Stomach (tissue), 8 donors: ENCODE measurements at regions not wholly inside any gene's neighbourhood (a gene's known extent, or its start where the extent isn't known, plus 50 kb on each side); places are given as distances from the start of the nearest gene placed in this dataset.

ENCODE experiments used
- DNase-seq, 2 donors: peaks; one replicate each; pipeline versions ENCODE4 v3.0.0 to v3.0.0-alpha.2; 2013 to 2019
- H3K27ac ChIP-seq, 5 donors: fragments of 200-600 bp in 4 of 5; sonication (generic) in 4 of 5; one replicate each; pipeline ENCODE4 v1.5.1; 2013 to 2019; ENCODE audit warnings: mild to moderate bottlenecking in 1 of 5, moderate library complexity in 1 of 5
- H3K27me3 ChIP-seq, 3 donors: fragments of 200-600 bp; sonication (generic); one replicate each; pipeline ENCODE4 v1.5.1; 2017 to 2019; ENCODE audit warnings: mixed run types in 1 of 3
- H3K36me3 ChIP-seq, 4 donors: fragments of 200-600 bp; sonication (generic); 1 replicate in 3 of 4; 2 replicates in 1 of 4; pipeline ENCODE4 v1.5.1; 2016 to 2019
- H3K4me1 ChIP-seq, 4 donors: fragments of 200-600 bp; sonication (generic); one replicate each; pipeline ENCODE4 v1.5.1; 2016 to 2019
- H3K4me3 ChIP-seq, 4 donors: fragments of 200-600 bp; sonication (generic) in 3 of 4; one replicate each; pipeline ENCODE4 v1.5.1; 2016 to 2019; ENCODE audit warnings: mild to moderate bottlenecking in 1 of 4
- H3K9me3 ChIP-seq, 4 donors: fragments of 200-600 bp; sonication (generic); one replicate each; pipeline ENCODE4 v1.5.1; 2016 to 2019
- EP300 ChIP-seq: sonication (generic); formaldehyde crosslinking; IDR thresholded peaks from one replicate; pipeline ENCODE4 v1.6.1; 2017; ENCODE audit warnings: antibody characterized with exemption
- POLR2A ChIP-seq, 4 donors: fragments of 450-650 bp; IDR thresholded peaks; one replicate each; pipeline ENCODE4 v1.6.1; 2016; ENCODE audit warnings: antibody characterized with exemption in 4 of 4, control low read depth in 2 of 4, mild to moderate bottlenecking in 1 of 4, moderate library complexity in 1 of 4
- POLR2AphosphoS5 ChIP-seq, 3 donors: sonication (generic); formaldehyde crosslinking; IDR thresholded peaks; one replicate each; pipeline ENCODE4 v1.6.1; 2016; ENCODE audit warnings: antibody characterized with exemption in 3 of 3
- WGBS, 5 donors: extraction: QIAGEN DNeasy Blood & Tissue Kit in 3 of 5; methylation state at CpG; one replicate each; pipeline versions ENCODE4 v1.1.5 to v1.1.7; 2013 to 2018; 5-methylcytosine and 5-hydroxymethylcytosine counted together
- intact Hi-C: fragments of 100-400 bp; cut with DNase I; formaldehyde crosslinking; loops from one replicate; pipeline ENCODE4 v1.15.1; 2023; ENCODE audit warnings: low total_unique reads
- TF ChIP-seq, protein P1 (sequence below), 7 experiments: fragments of 450-650 bp in 4 of 7; fragments of 200-600 bp in 3 of 7; sonication (generic) in 3 of 7; IDR thresholded peaks; one replicate each; pipeline ENCODE4 v1.5.1; 2016 to 2019; ENCODE audit warnings: antibody characterized with exemption in 7 of 7, control low read depth in 2 of 7, mild to moderate bottlenecking in 1 of 7
- donor health status: healthy with polysubstance abuse.
- donor health status: Bipolar disorder and iron deficiency.
- donor health status: healthy.

DNA sequence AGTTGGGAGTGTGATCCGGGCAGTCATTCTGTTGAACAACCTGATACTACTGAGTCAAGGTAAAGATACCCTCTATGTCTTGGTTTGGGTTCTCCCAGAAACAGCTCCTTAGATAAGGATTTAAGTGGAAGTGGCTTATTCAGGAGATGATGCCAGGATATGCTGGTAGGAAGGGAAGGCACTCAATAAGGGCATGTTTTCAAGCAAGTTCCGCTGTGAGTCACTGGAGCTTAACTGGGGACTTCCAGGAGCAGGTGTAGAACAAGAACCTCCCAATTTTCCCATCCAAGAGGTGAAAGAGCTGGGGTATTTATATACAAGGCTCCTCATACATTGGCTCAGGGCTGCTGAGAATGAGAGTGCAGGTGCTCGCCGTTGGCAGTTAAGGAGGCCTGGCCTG, 218.6 kb downstream of the AKAP7 start:
- TF ChIP-seq POLR2AphosphoS5 (IDR thresholded peaks at IDR 0.05) (no peak), POLR2A (IDR thresholded peaks at IDR 0.05) (no peak), EP300 (no peak)
- TF ChIP-seq, protein P1, sequence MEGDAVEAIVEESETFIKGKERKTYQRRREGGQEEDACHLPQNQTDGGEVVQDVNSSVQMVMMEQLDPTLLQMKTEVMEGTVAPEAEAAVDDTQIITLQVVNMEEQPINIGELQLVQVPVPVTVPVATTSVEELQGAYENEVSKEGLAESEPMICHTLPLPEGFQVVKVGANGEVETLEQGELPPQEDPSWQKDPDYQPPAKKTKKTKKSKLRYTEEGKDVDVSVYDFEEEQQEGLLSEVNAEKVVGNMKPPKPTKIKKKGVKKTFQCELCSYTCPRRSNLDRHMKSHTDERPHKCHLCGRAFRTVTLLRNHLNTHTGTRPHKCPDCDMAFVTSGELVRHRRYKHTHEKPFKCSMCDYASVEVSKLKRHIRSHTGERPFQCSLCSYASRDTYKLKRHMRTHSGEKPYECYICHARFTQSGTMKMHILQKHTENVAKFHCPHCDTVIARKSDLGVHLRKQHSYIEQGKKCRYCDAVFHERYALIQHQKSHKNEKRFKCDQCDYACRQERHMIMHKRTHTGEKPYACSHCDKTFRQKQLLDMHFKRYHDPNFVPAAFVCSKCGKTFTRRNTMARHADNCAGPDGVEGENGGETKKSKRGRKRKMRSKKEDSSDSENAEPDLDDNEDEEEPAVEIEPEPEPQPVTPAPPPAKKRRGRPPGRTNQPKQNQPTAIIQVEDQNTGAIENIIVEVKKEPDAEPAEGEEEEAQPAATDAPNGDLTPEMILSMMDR (IDR thresholded peaks at IDR 0.05), result no peak
- H3K4me1 ChIP-seq, result no peaks in the 10 kb centered on the region
- WGBS, 5 donors, result 95 to 100% (median 98%) methylated on average over 4 of the region's 4 CpGs
- no peaks in the 10 kb centered on the region for H3K9me3 ChIP-seq
- no peaks in the 10 kb centered on the region for H3K36me3 ChIP-seq
- intact Hi-C loops, result no loop called here
- no peaks in the 10 kb centered on the region for H3K27me3 ChIP-seq
- no peak overlapping the region for H3K27ac ChIP-seq
- DNase-seq, result no peak
- no peak overlapping the region for H3K4me3 ChIP-seq

DNA sequence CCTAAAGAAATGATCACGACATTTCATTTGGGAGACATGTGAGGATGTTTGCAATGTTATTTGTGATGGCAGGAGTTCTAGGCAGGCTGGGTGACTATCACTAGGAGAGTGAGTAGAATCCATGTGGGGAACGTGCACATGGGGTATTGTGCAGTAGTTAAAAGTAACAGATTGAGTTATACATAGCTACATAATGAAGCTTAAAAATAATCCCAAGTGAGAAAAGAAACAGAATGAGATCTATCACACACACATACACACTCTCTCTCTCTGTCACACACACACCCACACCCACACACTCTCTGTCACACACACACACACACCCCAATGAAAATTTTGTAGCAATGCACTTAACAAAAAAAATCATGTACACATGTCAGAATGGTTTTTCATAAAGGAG, 218.7 kb upstream of the ARG1 start:
- 88 to 97% (median 96%) methylated on average over 2 of the region's 2 CpGs for WGBS, 5 donors
- Histone ChIP-seq H3K4me3 (no peak overlapping the region), H3K27ac (no peak overlapping the region), H3K36me3 (no peaks in the 10 kb centered on the region), H3K27me3 (no peaks in the 10 kb centered on the region), H3K9me3 (no peaks in the 10 kb centered on the region), H3K4me1 (no peaks in the 10 kb centered on the region)
- no peak for DNase-seq
- intact Hi-C loops, result no loop called here
- TF ChIP-seq EP300 (no peak), POLR2A (IDR thresholded peaks at IDR 0.05) (no peak)

DNA sequence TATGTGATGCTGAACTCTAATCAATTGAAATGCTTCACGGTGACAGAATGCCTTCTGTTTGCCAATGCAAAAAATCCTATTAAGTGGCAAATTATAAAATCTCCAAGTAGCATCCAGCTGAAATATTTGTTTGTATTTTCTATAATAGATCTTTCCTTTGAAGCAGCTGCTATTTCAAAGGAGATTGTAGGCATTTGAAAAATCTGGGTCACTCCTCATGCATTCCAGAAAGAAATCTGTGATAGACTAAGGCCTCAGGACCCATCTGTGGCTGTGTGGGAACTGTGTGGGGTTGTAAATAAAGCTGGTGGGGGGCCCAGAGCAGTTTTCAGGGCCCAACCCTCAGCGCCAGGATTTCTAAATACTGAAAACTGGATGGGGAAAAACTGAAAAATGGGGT, 216.9 kb upstream of the ARG1 start:
- TF ChIP-seq POLR2A (IDR thresholded peaks at IDR 0.05) (no peak), POLR2AphosphoS5 (IDR thresholded peaks at IDR 0.05) (no peak), EP300 (no peak)
- TF ChIP-seq, protein P1 (IDR thresholded peaks at IDR 0.05), result no peak
- Histone ChIP-seq H3K4me1 (no peaks in the 10 kb centered on the region), H3K27me3 (no peaks in the 10 kb centered on the region), H3K27ac (no peak overlapping the region), H3K36me3 (no peaks in the 10 kb centered on the region), H3K4me3 (no peak overlapping the region), H3K9me3 (no peaks in the 10 kb centered on the region)
- intact Hi-C loops, result no loop called here
- no peak for DNase-seq
- 58 to 64% (median 62%) methylated on average over 2 of the region's 2 CpGs for WGBS, 5 donors

DNA sequence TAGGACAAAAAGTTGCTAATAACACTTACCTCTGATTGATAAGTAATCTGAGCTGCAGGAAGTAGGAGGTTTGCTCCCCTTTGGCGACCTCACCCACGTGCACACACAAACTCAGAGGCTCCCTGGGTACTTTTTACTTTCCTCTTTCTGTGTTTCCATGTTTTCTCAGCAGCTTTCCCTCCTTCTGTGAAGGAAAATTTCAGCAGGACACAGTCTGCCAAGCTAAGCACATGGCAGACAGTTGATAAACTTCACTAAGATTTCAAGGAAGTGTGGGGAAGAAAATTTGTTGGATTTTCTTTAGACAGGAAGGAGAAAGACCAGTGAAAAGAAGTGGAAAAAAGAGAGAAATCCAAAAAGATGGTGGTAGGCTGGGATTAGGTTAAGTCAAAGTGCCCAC, 215.5 kb upstream of the ARG1 start:
- Histone ChIP-seq H3K9me3 (no peaks in the 10 kb centered on the region), H3K27ac (no peak overlapping the region), H3K27me3 (no peaks in the 10 kb centered on the region), H3K4me1 (no peaks in the 10 kb centered on the region), H3K36me3 (no peaks in the 10 kb centered on the region), H3K4me3 (no peak overlapping the region)
- TF ChIP-seq EP300 (no peak), POLR2AphosphoS5 (IDR thresholded peaks at IDR 0.05) (no peak), POLR2A (IDR thresholded peaks at IDR 0.05) (no peak)
- TF ChIP-seq, protein P1 (IDR thresholded peaks at IDR 0.05), result no peak
- intact Hi-C loops, result no loop called here
- WGBS, 5 donors, result 31 to 64% (median 45%) methylated on average over 2 of the region's 2 CpGs
- DNase-seq, result no peak

- intact Hi-C loops, result no loop called here
- H3K36me3 ChIP-seq, result no peaks in the 10 kb centered on the region
- TF ChIP-seq, protein P1 (IDR thresholded peaks at IDR 0.05), result no peak
- TF ChIP-seq EP300, result no peak
- no peak for TF ChIP-seq POLR2AphosphoS5 (IDR thresholded peaks at IDR 0.05)
- TF ChIP-seq POLR2A (IDR thresholded peaks at IDR 0.05), result no peak
- no peaks in the 10 kb centered on the region for H3K9me3 ChIP-seq
- no peak for DNase-seq
- peaks cover 0 to 15% (median 7%) of the 10 kb centered on the region in 4 donors for H3K4me1 ChIP-seq
- H3K4me3 ChIP-seq, result no peak overlapping the region
- no peaks in the 10 kb centered on the region for H3K27me3 ChIP-seq
- H3K27ac ChIP-seq, result no peak overlapping the region
- WGBS, 5 donors, result 85 to 96% (median 91%) methylated on average over 4 of the region's 4 CpGs
Measured at GRCh38 chr6:131362070-131362469, 211.0 kb upstream of the ARG1 start.
